Stimulated activated CD4-positive, alpha-beta T cell treated with anti-CD3 and anti-CD28 coated beads, Interleukin-4, amount 100 ng/mL, for 1 hour (primary cell): ENCODE measurements at regions not wholly inside any gene's neighbourhood (a gene's known extent, or its start where the extent isn't known, plus 50 kb on each side); places are given as distances from the start of the nearest gene placed in this dataset.
"Not testable (repeated sequence)": the region's sequence is repeated elsewhere in the genome, so short reads cannot be mapped to it uniquely, and the experiment has no call there.

Experiments
- DNase-seq: peaks from one replicate; pipeline ENCODE4 v3.0.0-alpha.2; 2020

- no peak for DNase-seq
Measured at GRCh38 chr14:52202151-52202550, 65.3 kb upstream of the PTGDR start.

- no peak for DNase-seq
Measured at GRCh38 chr14:52190337-52190931, 77.1 kb upstream of the PTGDR start.

DNA sequence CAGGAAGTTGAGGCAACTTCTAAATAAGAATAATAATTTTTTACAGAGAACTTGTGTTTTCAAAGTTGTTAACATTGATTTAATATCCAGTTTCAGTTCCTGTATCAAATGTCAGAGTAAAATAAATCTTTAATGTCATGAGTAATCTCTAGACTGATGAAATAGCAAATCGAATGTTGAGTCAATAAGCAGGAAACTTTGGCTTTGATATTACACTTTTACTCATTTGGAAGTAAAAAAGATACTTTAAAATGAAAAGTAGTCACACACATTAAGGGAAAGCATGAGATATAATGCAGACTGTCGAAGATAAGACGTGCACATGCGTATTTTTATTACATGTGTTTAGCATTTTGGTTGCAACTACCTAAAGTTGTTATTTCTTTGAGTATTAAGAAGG is 78.2 kb upstream of the PTGDR start:
- DNase-seq: no peak

GRCh38 chr14:52188381-52188780 is 79.1 kb upstream of the PTGDR start:
- DNase-seq: no peak

GRCh38 chr14:52185178-52185577 is 82.3 kb upstream of the PTGDR start:
- DNase-seq: no peak

DNA sequence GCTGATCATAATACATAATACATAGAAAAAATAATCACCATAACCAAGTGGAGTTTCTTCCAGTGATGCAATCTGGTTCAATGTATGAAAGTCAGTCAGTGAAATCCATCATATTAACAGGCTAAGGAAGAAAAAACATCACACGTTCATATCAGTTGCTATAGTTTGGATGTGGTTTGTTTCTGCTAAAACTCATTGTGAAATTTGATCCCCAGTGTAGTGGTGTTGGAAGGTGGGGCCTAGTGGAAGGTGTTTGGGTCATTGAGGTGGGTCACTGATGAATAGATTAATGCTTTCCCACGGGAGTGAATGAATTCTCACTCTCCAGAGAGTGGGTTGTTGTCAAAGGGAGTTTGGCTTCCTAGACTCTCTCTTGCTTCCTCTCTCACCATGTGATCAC is 84.6 kb upstream of the PTGDR start:
- no peak for DNase-seq

DNA sequence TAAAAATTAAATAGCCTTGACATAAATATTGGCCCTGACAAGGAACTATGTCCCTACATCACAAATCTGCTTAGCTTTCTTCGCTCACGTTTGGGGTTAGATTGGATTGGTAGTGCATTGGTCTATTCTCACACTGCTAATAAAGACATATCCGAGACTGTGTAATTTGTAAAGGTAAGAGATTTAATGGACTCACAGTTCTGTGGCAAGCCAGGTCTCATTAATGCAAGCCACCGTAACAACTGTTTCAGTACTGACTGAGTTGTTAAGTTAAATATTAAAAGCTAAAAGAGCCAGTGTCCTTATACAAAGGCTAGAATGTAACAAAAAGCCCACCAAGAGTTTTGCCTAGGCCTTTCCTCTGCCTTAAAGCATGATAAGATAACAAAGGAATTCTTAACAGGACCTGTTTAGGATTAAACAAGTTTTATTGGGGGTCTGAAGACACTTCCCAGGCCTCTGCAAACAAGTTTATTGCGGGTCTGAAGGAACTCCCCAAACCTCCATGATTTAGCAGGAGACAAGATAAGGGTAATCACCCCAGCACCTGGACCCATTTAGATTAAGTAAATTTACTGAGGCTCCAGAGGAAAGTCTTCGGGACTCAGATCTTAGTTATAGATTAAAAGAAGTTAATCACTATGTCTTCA is 88.2 kb upstream of the PTGDR start:
- no peak for DNase-seq

DNA sequence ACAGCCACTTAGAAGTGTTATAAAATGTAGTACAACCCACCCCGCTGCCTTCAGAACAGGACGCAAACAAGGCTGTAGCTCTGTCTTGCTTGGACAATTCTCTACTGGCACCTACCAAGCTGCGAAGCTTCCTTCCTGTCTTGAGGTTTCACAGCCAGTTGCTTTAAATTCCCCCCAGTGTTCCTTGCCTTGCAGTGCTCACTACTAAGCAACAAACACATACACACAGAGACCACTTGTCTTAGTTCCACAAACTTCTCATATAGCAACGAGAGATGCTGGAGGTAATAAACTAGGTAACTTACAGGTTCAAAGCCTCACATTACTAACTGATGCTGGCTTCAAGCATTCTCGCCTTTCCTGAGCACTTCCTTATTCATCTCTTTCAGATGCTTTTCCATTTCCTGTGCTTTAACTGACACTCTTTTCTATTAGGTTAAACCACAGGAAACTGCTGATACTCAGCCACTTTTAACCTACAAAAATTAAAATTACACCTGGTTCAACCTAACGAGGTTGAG is 91.5 kb upstream of the PTGDR start:
- DNase-seq: no peak

DNA sequence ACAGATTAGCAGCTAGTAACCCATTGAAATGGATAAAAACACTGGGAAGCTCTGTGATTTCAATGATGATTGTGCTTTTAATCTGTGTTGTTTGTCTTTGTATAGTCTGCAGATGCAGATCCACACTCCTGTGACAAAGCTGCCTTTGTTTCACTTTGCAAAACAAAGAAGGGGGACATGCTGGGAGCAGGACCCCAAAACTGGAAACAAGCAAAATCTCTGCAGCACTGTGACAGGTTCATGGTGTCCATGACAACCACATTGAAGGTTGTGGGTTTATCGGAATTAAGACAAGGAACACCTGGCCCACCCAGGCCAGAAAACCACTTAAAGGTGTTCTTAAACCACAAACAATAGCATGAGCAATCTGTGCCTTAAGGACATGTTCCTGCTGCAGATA is 95.6 kb upstream of the PTGDR start:
- DNase-seq: not testable (repeated sequence)

DNA sequence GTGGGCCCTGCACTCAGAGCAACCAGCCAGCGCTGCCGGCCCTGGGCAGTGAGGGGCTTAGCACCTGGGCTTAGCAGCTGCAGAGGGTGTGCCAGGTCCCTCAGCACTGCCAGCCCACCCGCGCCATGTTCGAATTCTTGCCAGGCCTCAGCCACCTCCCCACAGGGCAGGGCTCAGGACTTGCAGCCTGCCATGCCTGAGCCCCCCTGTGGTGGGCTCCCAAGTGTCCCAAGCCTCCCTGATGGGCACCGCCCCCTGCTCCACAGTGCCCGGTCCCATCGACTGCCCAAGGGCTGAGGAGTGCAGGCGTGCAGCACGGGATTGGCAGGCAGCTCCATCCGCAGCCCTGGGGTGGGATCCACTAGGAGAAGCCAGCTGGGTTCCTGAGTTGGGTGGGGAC is 98.0 kb upstream of the NID2 start:
- no peak for DNase-seq

DNA sequence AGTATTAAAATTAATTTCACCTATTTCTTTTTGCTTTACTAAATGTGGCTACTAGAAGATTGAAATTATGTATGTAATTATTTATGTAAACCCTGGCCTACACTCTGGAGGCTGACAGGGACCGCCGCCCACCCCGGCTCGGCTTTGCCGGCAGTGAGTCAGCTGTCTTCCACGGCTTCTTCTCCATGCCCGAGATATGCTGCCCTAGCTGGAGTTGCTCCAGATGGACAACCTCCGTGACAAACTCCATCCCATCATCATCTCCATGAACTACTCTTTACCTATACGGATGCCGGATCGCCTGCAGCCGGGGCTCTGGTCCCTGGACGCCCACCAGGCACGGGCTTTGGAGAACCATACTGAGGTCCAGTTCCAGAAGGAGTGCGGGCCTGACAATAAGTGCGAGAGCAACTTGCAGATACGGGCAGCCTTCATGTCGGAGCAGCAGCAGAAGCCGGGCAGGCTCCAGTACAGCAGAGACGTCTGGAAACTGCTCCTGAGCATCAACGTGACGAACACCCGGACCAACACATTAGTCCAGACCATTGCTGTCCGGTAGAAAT is 86.9 kb upstream of the NID2 start:
- DNase-seq: no peak

DNA sequence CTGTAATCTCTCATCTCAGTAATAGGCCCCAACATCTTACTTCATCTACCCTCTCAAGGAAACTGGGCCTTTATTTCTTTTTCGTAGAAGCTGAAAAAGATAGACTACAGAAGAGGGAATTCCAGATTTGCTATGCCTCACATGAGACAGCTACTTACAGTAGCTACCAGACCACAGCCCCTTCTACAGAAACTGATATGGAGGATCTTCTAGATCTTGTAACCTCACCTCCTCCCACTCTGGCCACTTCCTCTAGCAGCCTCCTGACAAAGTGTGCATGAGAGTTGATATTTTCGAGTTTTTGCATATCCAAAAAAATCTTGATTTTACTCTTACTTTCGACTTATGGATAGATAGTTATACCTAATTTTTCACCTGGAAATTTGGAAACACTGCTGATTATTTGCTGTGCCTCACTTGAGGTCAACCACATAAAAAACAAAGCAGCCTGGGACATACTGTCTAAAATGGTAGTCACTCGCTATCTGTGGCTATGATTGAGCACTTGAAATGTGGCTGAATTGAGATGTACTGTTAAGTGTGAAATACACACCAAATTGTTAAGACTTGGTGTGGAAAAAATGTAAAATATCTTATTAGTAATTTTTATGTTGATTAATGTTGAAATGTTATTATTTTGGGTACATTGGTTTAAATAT is 86.3 kb upstream of the NID2 start:
- DNase-seq: no peak

- DNase-seq: no peak
Measured at GRCh38 chr14:52153939-52154338, 85.1 kb upstream of the NID2 start.

DNA sequence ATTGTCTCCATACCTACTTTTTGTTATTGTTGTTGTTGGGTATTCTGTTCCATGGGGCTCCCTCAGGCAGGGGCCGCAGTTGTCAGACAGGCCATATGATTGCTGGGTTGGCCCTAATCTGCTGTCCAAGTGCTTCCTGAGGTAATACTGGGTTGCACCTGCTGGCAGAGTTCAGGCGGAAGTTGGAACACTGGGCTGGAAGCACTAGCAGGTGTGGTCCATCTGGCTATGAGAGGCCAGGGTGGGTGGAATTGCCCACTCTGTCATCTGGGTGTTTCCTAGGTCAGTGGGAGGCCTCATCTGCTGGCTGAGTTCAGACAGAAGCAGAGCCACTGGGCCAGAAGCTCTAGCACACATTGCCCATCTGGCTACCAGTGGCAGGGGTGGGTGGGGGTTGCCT is 81.3 kb upstream of the NID2 start:
- DNase-seq: no peak

DNA sequence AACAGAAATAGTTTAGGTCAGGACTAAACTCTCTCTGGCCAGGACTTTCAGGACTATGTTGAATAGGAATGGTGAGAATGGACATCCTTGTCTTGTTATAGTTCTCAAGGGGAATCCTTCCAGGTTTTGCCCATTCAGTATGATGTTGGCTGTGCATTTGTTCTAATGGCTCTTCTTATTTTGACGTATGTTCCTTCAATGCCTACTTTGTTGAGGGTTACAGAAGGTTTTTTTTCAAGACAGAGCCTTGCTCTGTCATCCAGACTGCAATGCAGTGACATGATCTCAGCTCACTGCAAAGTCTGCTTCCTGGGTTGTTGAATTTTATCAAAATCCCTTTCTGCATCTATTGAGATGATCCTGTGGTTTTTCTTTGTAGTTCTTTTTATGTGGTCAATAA is 79.5 kb upstream of the NID2 start:
- DNase-seq: no peak

- no peak for DNase-seq
Measured at GRCh38 chr14:52146504-52146903, 77.6 kb upstream of the NID2 start.

DNA sequence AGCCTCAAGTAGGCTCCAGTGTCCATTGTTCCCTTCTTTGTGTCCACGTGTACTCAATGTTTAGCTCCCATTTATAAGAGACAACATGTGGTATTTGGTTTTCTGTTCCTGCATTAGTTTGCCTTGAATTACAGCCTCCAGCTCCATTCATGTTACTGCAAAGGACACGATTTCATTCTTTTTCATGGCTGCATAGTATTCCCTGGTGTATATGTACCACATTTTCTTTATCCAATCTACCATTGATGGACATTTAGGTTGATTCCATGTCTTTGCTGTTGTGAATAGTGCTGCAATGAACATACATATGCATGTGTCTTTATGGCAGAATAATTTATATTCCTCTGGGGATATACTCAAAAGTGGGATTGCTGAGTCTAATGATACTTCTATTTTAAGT is 75.2 kb upstream of the NID2 start:
- DNase-seq: not testable (repeated sequence)

- no peak for DNase-seq
Measured at GRCh38 chr14:52142504-52142903, 73.6 kb upstream of the NID2 start.

GRCh38 chr14:52131640-52132320 is 62.9 kb upstream of the NID2 start:
- peak; percentile 24 for DNase-seq

- DNase-seq: no peak
Measured at GRCh38 chr14:52129721-52130120, 60.9 kb upstream of the NID2 start.

DNA sequence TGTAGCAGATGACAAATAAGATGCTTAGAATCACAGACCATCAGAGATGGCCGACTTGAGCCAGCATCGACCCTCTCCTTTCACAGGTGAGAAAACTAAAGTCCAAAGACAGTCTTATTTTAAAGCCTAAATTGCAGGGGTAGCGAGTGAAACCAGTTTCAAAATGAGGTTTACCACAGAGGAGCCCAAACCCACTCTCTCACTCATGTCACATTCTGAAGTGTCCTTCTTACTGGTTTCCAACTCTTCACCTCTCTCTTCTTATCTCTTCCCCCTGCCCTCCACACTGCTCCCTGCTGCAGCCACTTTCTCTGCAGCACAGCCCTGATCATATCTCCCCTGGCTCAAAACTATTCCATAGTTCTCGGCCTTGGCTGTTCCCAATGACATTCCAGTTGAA is 57.0 kb upstream of the NID2 start:
- DNase-seq: no peak

DNA sequence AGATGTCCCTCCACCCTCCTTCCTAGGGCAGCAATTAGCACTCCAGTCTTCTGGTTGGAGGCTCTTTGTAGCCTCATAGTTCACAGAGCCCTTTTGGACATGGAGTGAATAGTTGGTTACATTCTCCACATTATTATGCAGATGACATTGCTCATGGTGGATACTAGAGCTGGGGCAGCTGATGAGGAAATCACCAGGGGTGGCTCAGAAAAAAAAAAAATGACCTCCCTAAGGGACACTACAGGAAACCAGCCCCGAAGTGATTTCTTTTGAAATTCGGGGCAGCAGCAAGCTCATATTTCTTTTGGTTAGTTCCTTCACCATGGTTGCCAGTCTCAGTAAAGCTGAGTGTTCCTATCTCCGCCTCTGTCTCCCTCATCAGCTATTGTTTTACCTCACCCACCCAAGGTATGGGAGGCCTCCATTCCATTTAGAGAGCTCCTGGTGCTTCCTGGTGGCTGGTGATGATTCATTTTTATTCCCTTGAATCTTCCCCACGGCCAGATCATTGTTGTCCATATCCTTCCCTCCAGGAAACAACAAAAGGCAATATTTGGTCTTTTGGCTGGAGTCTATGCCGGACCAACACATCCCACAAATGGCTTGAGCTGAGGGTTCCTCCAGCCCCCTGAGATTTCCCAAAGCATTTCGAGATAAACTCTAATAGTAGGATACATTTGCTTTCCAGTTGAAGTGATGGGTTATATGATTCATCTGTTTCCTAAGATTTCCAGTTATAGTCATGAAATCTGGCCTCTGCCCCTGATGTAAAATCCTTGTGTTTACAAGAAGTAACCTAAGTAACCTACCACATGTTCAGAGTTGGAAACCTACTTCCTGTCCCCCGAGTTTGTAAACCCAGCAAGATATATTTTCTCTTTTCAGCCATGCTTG is 56.2 kb upstream of the NID2 start:
- no peak for DNase-seq
